Activated CD8-positive, alpha-beta T cell treated with anti-CD3 and anti-CD28 coated beads, Interleukin-2, amount 10 ng/mL, durations not matched to agents 7 days and 5 days (primary cell): ENCODE measurements at regions not wholly inside any gene's neighbourhood (a gene's known extent, or its start where the extent isn't known, plus 50 kb on each side); places are given as distances from the start of the nearest gene placed in this dataset.
"Not testable (repeated sequence)": the region's sequence is repeated elsewhere in the genome, so short reads cannot be mapped to it uniquely, and the experiment has no call there.

ENCODE experiments used
- ATAC-seq: fragments of 150-1000 bp; cut with Tn5 transposase; one replicate; pipeline ENCODE4 v1.10.0; 2021; ENCODE audit warnings: moderate library complexity
- CTCF ChIA-PET: fragments of 350-600 bp; sonication (Branson Sonifier 250); formaldehyde crosslinking; loops from one replicate; lab custom pipeline; 2021; ENCODE audit warnings: antibody characterized with exemption; lab: Charles Lee
- POLR2A ChIA-PET: fragments of 350-600 bp; sonication (Branson Sonifier 250); formaldehyde crosslinking; loops from one replicate; lab custom pipeline; 2021; ENCODE audit warnings: antibody characterized with exemption; lab: Charles Lee
- DNase-seq: peaks from one replicate; pipeline ENCODE4 v3.0.0-alpha.2; 2020
- H3K27ac Mint-ChIP-seq: one replicate; pipeline ENCODE4 v1.8.0; 2021; ENCODE audit warnings: mild to moderate bottlenecking, mixed read lengths
- H3K27me3 Mint-ChIP-seq: one replicate; pipeline ENCODE4 v1.8.0; 2021; ENCODE audit warnings: low read depth, mixed read lengths
- H3K36me3 Mint-ChIP-seq: one replicate; pipeline ENCODE4 v1.8.0; 2021; ENCODE audit warnings: low read depth, mixed read lengths
- H3K4me1 Mint-ChIP-seq: one replicate; pipeline ENCODE4 v1.8.0; 2021; ENCODE audit warnings: low read depth, mixed read lengths
- H3K4me3 Mint-ChIP-seq: one replicate; pipeline ENCODE4 v1.8.0; 2021; ENCODE audit warnings: mild to moderate bottlenecking, mixed read lengths
- H3K9me3 Mint-ChIP-seq: one replicate; pipeline ENCODE4 v1.8.0; 2022; ENCODE audit warnings: mixed read lengths; ENCODE audit not compliant: insufficient read depth

GRCh38 chr1:121040974-121041373 is 143.2 kb downstream of the FAM72B start:
- H3K9me3 Mint-ChIP-seq = not testable (repeated sequence)

DNA sequence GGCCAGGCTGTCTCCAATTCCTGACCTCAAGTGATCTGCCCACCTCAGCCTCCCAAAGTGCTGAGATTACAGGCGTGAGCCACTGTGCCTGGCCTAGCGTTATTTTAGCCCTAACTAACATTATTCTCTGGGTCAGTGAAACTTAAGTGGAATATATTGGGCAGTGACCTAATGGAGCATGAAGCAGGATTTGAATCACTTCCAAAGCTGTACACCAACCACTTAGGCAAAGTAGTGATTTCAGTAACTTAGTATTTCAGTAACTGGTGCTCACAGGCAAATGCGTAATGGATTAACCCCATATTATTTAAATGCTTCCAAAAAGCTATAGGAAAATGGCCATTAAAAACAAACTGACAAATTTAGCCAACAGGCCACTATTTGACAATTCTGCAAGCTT is 142.6 kb downstream of the FAM72B start:
- ATAC-seq, H3K9me3 Mint-ChIP-seq, H3K36me3 Mint-ChIP-seq, H3K27ac Mint-ChIP-seq, POLR2A ChIA-PET, H3K4me3 Mint-ChIP-seq, H3K27me3 Mint-ChIP-seq, DNase-seq, H3K4me1 Mint-ChIP-seq, CTCF ChIA-PET: not testable (repeated sequence)

More at GRCh38 chr1:121040974-121041373, 143.2 kb downstream of the FAM72B start:
- H3K4me3 Mint-ChIP-seq, H3K36me3 Mint-ChIP-seq, ATAC-seq, H3K4me1 Mint-ChIP-seq, POLR2A ChIA-PET, H3K27me3 Mint-ChIP-seq, DNase-seq, H3K27ac Mint-ChIP-seq, CTCF ChIA-PET: not testable (repeated sequence)

- not testable (repeated sequence) for ATAC-seq
Measured at GRCh38 chr1:121042882-121043281, 141.3 kb downstream of the FAM72B start.

GRCh38 chr1:121048293-121048752 is 135.8 kb downstream of the FAM72B start:
- CTCF ChIA-PET, H3K4me3 Mint-ChIP-seq, H3K36me3 Mint-ChIP-seq, H3K9me3 Mint-ChIP-seq, H3K27ac Mint-ChIP-seq, H3K4me1 Mint-ChIP-seq, POLR2A ChIA-PET: not testable (repeated sequence)
- H3K27me3 Mint-ChIP-seq = peaks cover 12% of the 10 kb centered on the region
- DNase-seq (peak; percentile 26), ATAC-seq (peak; percentile 49)

More at GRCh38 chr1:121042882-121043281, 141.3 kb downstream of the FAM72B start:
- DNase-seq, H3K9me3 Mint-ChIP-seq, H3K36me3 Mint-ChIP-seq, H3K27me3 Mint-ChIP-seq, H3K4me3 Mint-ChIP-seq, H3K4me1 Mint-ChIP-seq, POLR2A ChIA-PET, H3K27ac Mint-ChIP-seq, CTCF ChIA-PET: not testable (repeated sequence)

GRCh38 chr1:121048769-121049443 is 135.2 kb downstream of the FAM72B start:
- H3K9me3 Mint-ChIP-seq, H3K36me3 Mint-ChIP-seq, POLR2A ChIA-PET, H3K4me1 Mint-ChIP-seq, DNase-seq, CTCF ChIA-PET, H3K27ac Mint-ChIP-seq, ATAC-seq, H3K4me3 Mint-ChIP-seq: not testable (repeated sequence)
- peaks cover 12% of the 10 kb centered on the region for H3K27me3 Mint-ChIP-seq

GRCh38 chr1:121050097-121050496 is 134.0 kb downstream of the FAM72B start:
- ATAC-seq, H3K36me3 Mint-ChIP-seq, H3K27ac Mint-ChIP-seq, POLR2A ChIA-PET, H3K4me3 Mint-ChIP-seq, CTCF ChIA-PET, H3K9me3 Mint-ChIP-seq, DNase-seq, H3K4me1 Mint-ChIP-seq: not testable (repeated sequence)
- H3K27me3 Mint-ChIP-seq = peaks cover 12% of the 10 kb centered on the region

DNA sequence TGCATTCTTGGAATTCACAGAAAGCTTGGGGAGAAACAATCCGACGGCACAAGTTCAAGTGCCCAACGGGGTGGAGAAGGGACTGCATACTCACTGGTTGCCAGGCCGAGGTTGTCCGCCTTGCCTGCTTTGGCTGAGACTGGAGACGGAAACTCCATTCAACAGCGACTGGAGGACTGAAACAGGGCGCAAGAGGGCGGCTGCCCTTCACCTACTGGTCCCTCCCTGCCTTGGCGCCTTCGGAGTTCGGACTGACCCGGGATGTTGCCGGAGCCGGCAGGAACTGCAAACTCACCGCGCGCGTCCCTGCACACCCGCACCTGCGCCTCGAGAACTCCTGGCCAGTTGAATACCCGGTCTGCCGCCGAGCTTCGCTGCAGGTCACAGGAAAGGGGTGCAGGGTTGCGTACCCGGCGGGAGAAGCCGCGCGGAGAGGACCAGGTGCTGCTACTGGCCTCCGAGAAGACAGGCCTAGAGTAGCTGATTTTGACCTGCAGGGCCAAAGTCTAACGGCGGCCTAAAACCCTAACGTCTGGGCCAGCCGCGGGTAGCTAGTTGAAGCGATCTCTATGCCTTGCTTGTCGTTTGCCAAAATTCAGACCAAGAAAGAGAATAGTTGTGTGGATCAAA is 132.9 kb downstream of the FAM72B start:
- H3K4me3 Mint-ChIP-seq, H3K36me3 Mint-ChIP-seq, CTCF ChIA-PET, ATAC-seq, H3K4me1 Mint-ChIP-seq, H3K27ac Mint-ChIP-seq, POLR2A ChIA-PET, H3K9me3 Mint-ChIP-seq, DNase-seq: not testable (repeated sequence)
- H3K27me3 Mint-ChIP-seq = peaks cover 12% of the 10 kb centered on the region

GRCh38 chr1:121052081-121052660 is 132.0 kb downstream of the FAM72B start:
- peaks cover 12% of the 10 kb centered on the region for H3K27me3 Mint-ChIP-seq
- POLR2A ChIA-PET, H3K27ac Mint-ChIP-seq, H3K9me3 Mint-ChIP-seq, H3K4me1 Mint-ChIP-seq, DNase-seq, H3K36me3 Mint-ChIP-seq, CTCF ChIA-PET: not testable (repeated sequence)
- peak overlapping the region; percentile 28 for H3K4me3 Mint-ChIP-seq
- peak; percentile 39 for ATAC-seq

- CTCF ChIA-PET, DNase-seq, H3K36me3 Mint-ChIP-seq, ATAC-seq, POLR2A ChIA-PET, H3K27ac Mint-ChIP-seq, H3K4me3 Mint-ChIP-seq, H3K4me1 Mint-ChIP-seq, H3K9me3 Mint-ChIP-seq: not testable (repeated sequence)
- H3K27me3 Mint-ChIP-seq = peaks cover 10% of the 10 kb centered on the region
Measured at GRCh38 chr1:121054928-121055327, 129.2 kb downstream of the FAM72B start.

DNA sequence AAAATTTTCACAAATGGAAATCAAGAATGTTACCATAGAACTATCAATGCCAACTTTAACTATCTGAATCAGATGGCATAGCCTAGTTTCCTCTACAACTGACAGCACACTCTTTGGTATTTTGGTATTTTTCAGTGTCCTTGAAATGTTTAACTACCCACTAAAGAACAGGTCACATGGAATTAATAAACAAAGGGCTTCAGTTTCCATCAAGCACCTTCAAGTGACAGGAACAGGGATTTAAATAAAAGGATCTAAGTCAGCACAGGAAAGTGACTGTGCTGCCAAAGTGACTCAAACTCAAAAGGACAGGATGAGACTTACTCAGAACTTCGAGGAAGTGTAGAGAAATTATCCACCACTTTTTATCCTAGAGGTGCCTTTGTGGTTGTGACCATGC is 117.2 kb downstream of the FAM72B start:
- H3K27ac Mint-ChIP-seq, H3K27me3 Mint-ChIP-seq, H3K36me3 Mint-ChIP-seq, POLR2A ChIA-PET, ATAC-seq, H3K4me3 Mint-ChIP-seq, CTCF ChIA-PET, DNase-seq, H3K4me1 Mint-ChIP-seq, H3K9me3 Mint-ChIP-seq: not testable (repeated sequence)

GRCh38 chr1:121068738-121069499 is 115.2 kb downstream of the FAM72B start:
- not testable (repeated sequence) for H3K27me3 Mint-ChIP-seq

DNA sequence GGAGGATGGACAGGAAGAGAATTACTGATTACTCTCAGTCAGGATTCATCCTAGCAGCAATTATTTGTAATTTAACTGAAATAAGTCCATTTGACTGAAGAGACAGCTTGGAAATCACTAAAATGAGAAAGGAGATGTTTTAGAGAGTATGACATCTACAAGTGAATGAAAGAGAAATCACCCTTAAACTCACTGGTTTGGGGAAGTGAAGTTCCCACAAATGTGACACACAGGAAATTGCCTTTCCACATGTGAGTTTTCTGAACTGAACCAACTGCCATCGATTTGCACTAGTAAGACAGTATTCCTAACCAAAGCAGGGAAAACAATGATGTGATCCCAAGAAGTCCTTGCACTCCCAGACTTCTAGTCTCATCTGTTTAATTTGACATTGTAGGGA is 110.3 kb downstream of the FAM72B start:
- H3K9me3 Mint-ChIP-seq, H3K4me3 Mint-ChIP-seq, H3K27me3 Mint-ChIP-seq, POLR2A ChIA-PET, DNase-seq, H3K27ac Mint-ChIP-seq, ATAC-seq, CTCF ChIA-PET, H3K36me3 Mint-ChIP-seq: not testable (repeated sequence)
- peaks cover 12% of the 10 kb centered on the region for H3K4me1 Mint-ChIP-seq

More at GRCh38 chr1:121068738-121069499, 115.2 kb downstream of the FAM72B start:
- H3K36me3 Mint-ChIP-seq, H3K9me3 Mint-ChIP-seq, H3K27ac Mint-ChIP-seq, H3K4me3 Mint-ChIP-seq, CTCF ChIA-PET, H3K4me1 Mint-ChIP-seq, ATAC-seq, DNase-seq, POLR2A ChIA-PET: not testable (repeated sequence)
